ENCODE measurements at regions not wholly inside any gene's neighbourhood (a gene's known extent, or its start where the extent isn't known, plus 50 kb on each side); places are given as distances from the start of the nearest gene placed in this dataset.

DNA sequence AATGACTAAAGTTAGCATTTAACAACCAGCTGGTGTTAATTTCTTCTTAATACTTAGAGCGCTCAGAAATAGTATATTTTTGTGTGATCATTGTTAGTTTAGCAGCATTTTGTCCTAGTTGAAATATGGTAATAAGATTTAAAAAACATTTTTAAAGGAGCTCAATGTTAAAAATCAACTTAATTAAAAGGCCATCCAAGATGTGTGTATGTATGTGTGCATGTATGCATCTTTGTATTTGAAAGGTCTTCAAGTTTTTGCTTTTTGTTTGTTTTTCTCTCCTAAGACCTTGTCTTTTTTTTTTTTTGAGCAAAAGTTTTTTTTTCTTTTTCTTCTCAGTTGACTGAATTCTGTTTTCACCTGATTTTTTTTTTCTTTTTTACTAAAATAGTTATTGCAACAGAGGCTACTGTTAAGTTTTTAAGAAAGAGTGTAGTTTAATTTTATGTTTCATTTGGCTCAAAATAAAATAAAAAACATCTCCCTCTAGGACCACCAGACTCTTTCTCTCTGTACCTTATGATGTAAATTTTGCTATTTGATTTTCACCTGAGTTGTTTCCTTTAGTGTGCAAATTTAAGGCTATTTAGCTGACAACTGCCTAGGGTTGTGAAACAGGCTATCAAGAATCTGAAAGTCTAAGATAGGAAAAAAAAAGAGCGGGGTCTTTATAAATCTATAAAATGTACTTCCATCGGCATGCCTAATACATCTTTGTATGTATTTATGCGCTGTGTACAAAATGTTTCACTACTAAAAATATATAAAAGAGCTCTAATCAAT, 76.4 kb upstream of the C1GALT1 start:
- TF ChIP-seq, protein P1, sequence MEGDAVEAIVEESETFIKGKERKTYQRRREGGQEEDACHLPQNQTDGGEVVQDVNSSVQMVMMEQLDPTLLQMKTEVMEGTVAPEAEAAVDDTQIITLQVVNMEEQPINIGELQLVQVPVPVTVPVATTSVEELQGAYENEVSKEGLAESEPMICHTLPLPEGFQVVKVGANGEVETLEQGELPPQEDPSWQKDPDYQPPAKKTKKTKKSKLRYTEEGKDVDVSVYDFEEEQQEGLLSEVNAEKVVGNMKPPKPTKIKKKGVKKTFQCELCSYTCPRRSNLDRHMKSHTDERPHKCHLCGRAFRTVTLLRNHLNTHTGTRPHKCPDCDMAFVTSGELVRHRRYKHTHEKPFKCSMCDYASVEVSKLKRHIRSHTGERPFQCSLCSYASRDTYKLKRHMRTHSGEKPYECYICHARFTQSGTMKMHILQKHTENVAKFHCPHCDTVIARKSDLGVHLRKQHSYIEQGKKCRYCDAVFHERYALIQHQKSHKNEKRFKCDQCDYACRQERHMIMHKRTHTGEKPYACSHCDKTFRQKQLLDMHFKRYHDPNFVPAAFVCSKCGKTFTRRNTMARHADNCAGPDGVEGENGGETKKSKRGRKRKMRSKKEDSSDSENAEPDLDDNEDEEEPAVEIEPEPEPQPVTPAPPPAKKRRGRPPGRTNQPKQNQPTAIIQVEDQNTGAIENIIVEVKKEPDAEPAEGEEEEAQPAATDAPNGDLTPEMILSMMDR (IDR thresholded peaks at IDR 0.05), result no peak
- no peak for TF ChIP-seq POLR2A (IDR thresholded peaks at IDR 0.05)
